Astrocyte (in vitro differentiated cells and primary cell): ENCODE measurements at regions not wholly inside any gene's neighbourhood (a gene's known extent, or its start where the extent isn't known, plus 50 kb on each side); places are given as distances from the start of the nearest gene placed in this dataset.

Experiments used
- DNase-seq: peaks from one replicate; pipeline ENCODE4 v3.0.0-alpha.2; 2010; ENCODE audit warnings: low read depth
- FAIRE-seq: peaks from 2 replicates; lab custom pipeline; 2011; peaks lifted over from hg19 to GRCh38; lab: Jason Lieb, UNC
- H2AFZ ChIP-seq: 2 replicates; pipeline ENCODE4 v1.6.0; 2012; ENCODE audit warnings: low read depth, low read length, inconsistent platforms
- H3K27ac ChIP-seq: 2 replicates; pipeline ENCODE4 v1.5.1; 2011; ENCODE audit warnings: low read depth, low read length, inconsistent platforms
- H3K27me3 ChIP-seq: 2 replicates; pipeline ENCODE4 v1.6.0; 2011; ENCODE audit warnings: low read length, inconsistent platforms; ENCODE audit not compliant: insufficient read depth
- H3K36me3 ChIP-seq: 2 replicates; pipeline ENCODE4 v1.5.1; 2011; ENCODE audit warnings: low read length, inconsistent platforms; ENCODE audit not compliant: insufficient read depth
- H3K4me1 ChIP-seq: 2 replicates; pipeline ENCODE4 v1.5.1; 2011; ENCODE audit warnings: low read length, inconsistent platforms; ENCODE audit not compliant: insufficient read depth
- H3K4me2 ChIP-seq: 2 replicates; pipeline ENCODE4 v1.6.0; 2012; ENCODE audit warnings: low read length, inconsistent platforms
- H3K4me3 ChIP-seq: 2 replicates; pipeline ENCODE4 v1.5.1; 2011; ENCODE audit warnings: low read depth, mild to moderate bottlenecking, low read length, inconsistent platforms; ENCODE audit not compliant: insufficient read depth
- H3K79me2 ChIP-seq: 2 replicates; pipeline ENCODE4 v1.6.0; 2012; ENCODE audit warnings: mild to moderate bottlenecking, low read length, inconsistent platforms; ENCODE audit not compliant: insufficient read depth
- H3K9ac ChIP-seq: 2 replicates; pipeline ENCODE4 v1.6.0; 2012; ENCODE audit warnings: mild to moderate bottlenecking, low read length, inconsistent platforms
- H3K9me3 ChIP-seq: 2 replicates; pipeline ENCODE4 v1.5.1; 2012; ENCODE audit warnings: low read depth, mild to moderate bottlenecking, low read length, inconsistent platforms; ENCODE audit not compliant: insufficient read depth
- H4K20me1 ChIP-seq: 2 replicates; pipeline ENCODE4 v1.6.0; 2012; ENCODE audit warnings: low read length, inconsistent platforms; ENCODE audit not compliant: insufficient read depth
- H3K27ac Mint-ChIP-seq: one replicate; pipeline ENCODE4 v1.8.0; 2021; ENCODE audit warnings: mild to moderate bottlenecking, mixed read lengths; ENCODE audit not compliant: unreplicated experiment
- H3K27me3 Mint-ChIP-seq: one replicate; pipeline ENCODE4 v1.8.0; 2021; ENCODE audit warnings: low read depth, mixed read lengths; ENCODE audit not compliant: unreplicated experiment
- H3K36me3 Mint-ChIP-seq: one replicate; pipeline ENCODE4 v1.8.0; 2021; ENCODE audit warnings: low read depth, mixed read lengths; ENCODE audit not compliant: unreplicated experiment
- H3K4me1 Mint-ChIP-seq: one replicate; pipeline ENCODE4 v1.8.0; 2021; ENCODE audit warnings: low read depth, mixed read lengths; ENCODE audit not compliant: unreplicated experiment
- H3K4me3 Mint-ChIP-seq: one replicate; pipeline ENCODE4 v1.8.0; 2021; ENCODE audit warnings: mild to moderate bottlenecking, moderate library complexity, mixed read lengths; ENCODE audit not compliant: unreplicated experiment
- H3K9me3 Mint-ChIP-seq: one replicate; pipeline ENCODE4 v1.8.0; 2021; ENCODE audit warnings: mild to moderate bottlenecking, mixed read lengths; ENCODE audit not compliant: unreplicated experiment
- CTCF ChIP-seq: IDR thresholded peaks from 2 replicates; pipeline ENCODE4 v1.5.1; 2011; ENCODE audit warnings: low read depth, mild to moderate bottlenecking, inconsistent platforms, low read length, moderate library complexity; ENCODE audit not compliant: insufficient read depth
- EZH2 ChIP-seq: IDR thresholded peaks from 2 replicates; pipeline ENCODE4 v1.6.1; 2012; ENCODE audit warnings: mild to moderate bottlenecking, low read length, inconsistent platforms; ENCODE audit not compliant: insufficient read depth

GRCh38 chr17:77549726-77550366, 408.7 kb upstream of the TNRC6C start:
- Histone ChIP-seq H3K79me2 (no peaks in the 10 kb centered on the region), H3K9ac (no peak overlapping the region), H3K4me1 (no peaks in the 10 kb centered on the region), H3K4me2 (no peak overlapping the region), H4K20me1 (no peaks in the 10 kb centered on the region), H3K27ac (no peak overlapping the region), H3K36me3 (no peaks in the 10 kb centered on the region), H3K4me3 (no peak overlapping the region), H3K27me3 (peaks cover 9% of the 10 kb centered on the region), H3K9me3 (peaks cover 8% of the 10 kb centered on the region), H2AFZ (no peak overlapping the region)
- DNase-seq (no peak), FAIRE-seq (no peak)
- no peak for TF ChIP-seq CTCF
- TF ChIP-seq EZH2 = no peak
- H3K27me3 Mint-ChIP-seq = peaks cover 29% of the 10 kb centered on the region
- H3K27ac Mint-ChIP-seq = no peak overlapping the region
- H3K36me3 Mint-ChIP-seq = no peaks in the 10 kb centered on the region
- no peak overlapping the region for H3K4me3 Mint-ChIP-seq
- peaks cover 12% of the 10 kb centered on the region for H3K9me3 Mint-ChIP-seq
- no peaks in the 10 kb centered on the region for H3K4me1 Mint-ChIP-seq

- peaks cover 54% of the 10 kb centered on the region for H3K27me3 Mint-ChIP-seq
- no peaks in the 10 kb centered on the region for H3K4me1 ChIP-seq
- no peaks in the 10 kb centered on the region for H3K79me2 ChIP-seq
- H4K20me1 ChIP-seq = no peaks in the 10 kb centered on the region
- FAIRE-seq = no peak
- no peak overlapping the region for H3K4me3 Mint-ChIP-seq
- H3K4me3 ChIP-seq = no peak overlapping the region
- TF ChIP-seq EZH2 = no peak
- no peak for TF ChIP-seq CTCF
- H3K27me3 ChIP-seq = peaks cover 26% of the 10 kb centered on the region
- H3K4me1 Mint-ChIP-seq = no peaks in the 10 kb centered on the region
- DNase-seq = no peak
- peaks cover 4% of the 10 kb centered on the region for H3K9me3 Mint-ChIP-seq
- H3K9me3 ChIP-seq = no peaks in the 10 kb centered on the region
- H3K9ac ChIP-seq = no peak overlapping the region
- no peak overlapping the region for H3K4me2 ChIP-seq
- no peaks in the 10 kb centered on the region for H3K36me3 ChIP-seq
- no peak overlapping the region for H3K27ac ChIP-seq
- H3K36me3 Mint-ChIP-seq = no peaks in the 10 kb centered on the region
- H2AFZ ChIP-seq = no peak overlapping the region
- H3K27ac Mint-ChIP-seq = no peak overlapping the region
These were observed 404.9 kb upstream of the TNRC6C start for GRCh38 chr17:77553459-77554066.

GRCh38 chr17:77555121-77555591, 403.3 kb upstream of the TNRC6C start:
- Histone ChIP-seq H4K20me1 (no peaks in the 10 kb centered on the region), H3K27me3 (peaks cover 38% of the 10 kb centered on the region), H3K9me3 (no peaks in the 10 kb centered on the region), H3K27ac (no peak overlapping the region), H3K9ac (no peak overlapping the region), H2AFZ (no peak overlapping the region), H3K79me2 (no peaks in the 10 kb centered on the region), H3K4me2 (no peak overlapping the region), H3K4me3 (no peak overlapping the region), H3K36me3 (no peaks in the 10 kb centered on the region), H3K4me1 (no peaks in the 10 kb centered on the region)
- H3K4me3 Mint-ChIP-seq = no peak overlapping the region
- DNase-seq = no peak
- FAIRE-seq = no peak
- peaks cover 60% of the 10 kb centered on the region for H3K27me3 Mint-ChIP-seq
- H3K9me3 Mint-ChIP-seq = peaks cover 4% of the 10 kb centered on the region
- H3K36me3 Mint-ChIP-seq = no peaks in the 10 kb centered on the region
- H3K4me1 Mint-ChIP-seq = peaks cover 3% of the 10 kb centered on the region
- no peak overlapping the region for H3K27ac Mint-ChIP-seq
- no peak for TF ChIP-seq CTCF
- TF ChIP-seq EZH2 = no peak
